Heart left ventricle (tissue), 16 donors: ENCODE measurements at regions not wholly inside any gene's neighbourhood (a gene's known extent, or its start where the extent isn't known, plus 50 kb on each side); places are given as distances from the start of the nearest gene placed in this dataset.

Experiments used
- ATAC-seq, 4 donors: fragments of 200-7000 bp; cut with Tn5 transposase; one replicate each; pipeline ENCODE4 v1.9.1; 2020 to 2022; ENCODE audit warnings: moderate library complexity in 4 of 4, mild to moderate bottlenecking in 3 of 4, moderate number of reproducible peaks in 1 of 4
- DNase-seq, 5 donors: peaks; one replicate each; pipeline ENCODE4 v3.0.0-alpha.2; 2020
- H3K27ac ChIP-seq, 12 donors: fragments of 200-600 bp; sonication (generic) in 4 of 12; one replicate each; pipeline versions ENCODE4 v1.5.0 to v1.8.0; 2016 to 2022; ENCODE audit warnings: mild to moderate bottlenecking in 2 of 12
- H3K27me3 ChIP-seq, 9 donors: fragments of 200-600 bp; sonication (generic) in 2 of 9; one replicate each; pipeline versions ENCODE4 v1.5.1 to v1.8.0; 2016 to 2022; ENCODE audit warnings: mild to moderate bottlenecking in 3 of 9
- H3K36me3 ChIP-seq, 9 donors: fragments of 200-600 bp; sonication (generic) in 2 of 9; one replicate each; pipeline versions ENCODE4 v1.5.0 to v1.8.0; 2018 to 2022; ENCODE audit warnings: mild to moderate bottlenecking in 2 of 9
- H3K4me1 ChIP-seq, 12 donors: fragments of 200-600 bp; sonication (generic) in 4 of 12; one replicate each; pipeline versions ENCODE4 v1.5.0 to v1.8.0; 2016 to 2022; ENCODE audit warnings: mild to moderate bottlenecking in 3 of 12
- H3K4me3 ChIP-seq, 12 donors: fragments of 200-600 bp; sonication (generic) in 4 of 12; one replicate each; pipeline versions ENCODE4 v1.5.0 to v1.8.0; 2017 to 2022; ENCODE audit warnings: mild to moderate bottlenecking in 9 of 12, moderate library complexity in 4 of 12
- H3K9me3 ChIP-seq, 12 donors: fragments of 200-600 bp; sonication (generic) in 4 of 12; one replicate each; pipeline versions ENCODE4 v1.5.0 to v1.8.0; 2016 to 2022; ENCODE audit warnings: mild to moderate bottlenecking in 1 of 12
- POLR2A ChIP-seq, 2 donors: fragments of 450-650 bp; IDR thresholded peaks; one replicate each; pipeline ENCODE4 v1.6.1; 2017; ENCODE audit warnings: antibody characterized with exemption in 2 of 2, mild to moderate bottlenecking in 2 of 2, moderate library complexity in 2 of 2
- WGBS, 4 donors: extraction: QIAGEN DNeasy Blood & Tissue Kit in 2 of 4; methylation state at CpG; one replicate each; pipeline versions ENCODE4 v1.1.5 to v1.1.7; 2013 to 2018; 5-methylcytosine and 5-hydroxymethylcytosine counted together
- intact Hi-C, 10 donors: fragments of 100-400 bp; cut with DNase I; formaldehyde crosslinking; loops; one replicate each; pipeline versions ENCODE4 v1.11.1 to v1.14.2; 2022
- TF ChIP-seq, protein P1 (sequence below), 12 donors: fragments of 200-600 bp; sonication (generic) in 4 of 12; IDR thresholded peaks; one replicate each; pipeline versions ENCODE4 v1.5.0 to v1.8.0; 2018 to 2022; ENCODE audit warnings: antibody characterized with exemption in 12 of 12, mild to moderate bottlenecking in 5 of 12
- donor health status: ischemic (EF 13 %, LVEDD 7.1; RV severe dilation, severe dysfunction).
- donor health status: healthy with polysubstance abuse.
- donor health status: DM: no; HTN: yes; CAD: no.
- donor health status: DM: no; HTN: no; CAD: no.
- donor health status: ischemic (EF 25% LVEDD 6.9; RV normal size, moderate dysfunction).
- donor health status: ischemic (EF 25% LVEDD 5.7; RV mildly dilated, moderate dysfunction).
- donor health status: healthy.
- donor health status: DM: yes; HTN: yes; CAD: no.
- donor health status: ischemic (EF 35%, LVEDD 5.7; RV mildly dilated, moderate dysfunction).
- donor health status: nonischemic (EF 11% LVEDD 7.7; RV severe dilation, severe dysfunction).
- donor health status: DM: yes; HTN: yes; CAD: no.
- donor health status: PGD.
- donor health status: ischemic (EF 29% LVEDD 5.4; RV normal size, mild dysfunction).
- donor health status: nonischemic (EF 23%, LVEDD 6.1; RV moderate dilation, normal function).

DNA sequence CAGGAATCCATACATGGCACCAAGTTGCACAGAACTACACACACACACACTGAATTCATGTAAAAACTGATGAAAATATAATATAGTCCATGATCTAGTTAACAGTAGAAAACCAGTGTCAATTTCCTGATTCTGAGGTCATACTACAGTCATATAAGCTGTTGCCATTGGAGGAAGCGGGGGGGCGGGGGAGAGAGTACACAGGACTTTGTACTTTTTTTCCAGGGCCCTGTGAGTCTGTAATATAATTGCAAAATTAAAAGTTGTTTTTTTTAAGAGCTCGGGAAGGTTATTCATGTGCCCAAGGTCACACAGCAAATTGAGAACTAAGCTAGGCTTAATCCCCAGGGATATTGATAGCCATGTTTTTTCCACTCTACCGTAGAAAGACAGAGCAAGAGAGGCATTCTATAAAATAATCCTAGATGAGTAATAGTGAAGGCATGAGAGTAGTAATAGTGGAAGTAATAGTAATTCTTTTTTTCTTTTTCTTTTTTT is 312.3 kb downstream of the MN1 start:
- 49 to 57% (median 53%) methylated on average over 4 of the region's 4 CpGs for WGBS, 4 donors
- intact Hi-C loops, result loop anchor here in 2 of 10 donors (5.0 kb wide), 1 partner anchor 313 kb away; the partner anchor contains the start of gene MN1 (in 2 of the 2)
- no peak for ATAC-seq

DNA sequence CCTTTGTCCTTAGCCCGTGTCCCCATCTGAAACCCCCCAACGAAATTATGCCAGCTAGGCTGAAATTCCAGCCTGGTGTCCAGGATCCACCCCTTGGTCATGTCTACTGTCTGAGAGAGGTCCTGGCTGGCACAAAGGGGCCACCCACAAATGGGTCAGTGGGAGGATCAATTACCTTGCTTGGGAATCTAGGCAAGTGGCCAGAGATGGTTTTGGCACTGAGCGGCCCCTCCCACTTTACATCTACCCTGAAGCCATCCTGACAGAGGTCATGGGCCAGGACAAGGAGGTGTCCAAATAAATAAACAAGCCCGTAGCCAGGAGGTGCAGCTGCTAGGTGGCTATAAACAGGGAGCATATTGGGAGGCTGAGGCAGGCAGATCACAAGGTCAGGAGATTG is 311.5 kb downstream of the MN1 start:
- peaks cover 0 to 17% (median 0%) of the 10 kb centered on the region in 9 donors for H3K27me3 ChIP-seq

More for the DNA sequence above, 312.3 kb downstream of the MN1 start:
- H3K36me3 ChIP-seq, result no peaks in the 10 kb centered on the region
- H3K27ac ChIP-seq, result no peak overlapping the region
- TF ChIP-seq, protein P1, sequence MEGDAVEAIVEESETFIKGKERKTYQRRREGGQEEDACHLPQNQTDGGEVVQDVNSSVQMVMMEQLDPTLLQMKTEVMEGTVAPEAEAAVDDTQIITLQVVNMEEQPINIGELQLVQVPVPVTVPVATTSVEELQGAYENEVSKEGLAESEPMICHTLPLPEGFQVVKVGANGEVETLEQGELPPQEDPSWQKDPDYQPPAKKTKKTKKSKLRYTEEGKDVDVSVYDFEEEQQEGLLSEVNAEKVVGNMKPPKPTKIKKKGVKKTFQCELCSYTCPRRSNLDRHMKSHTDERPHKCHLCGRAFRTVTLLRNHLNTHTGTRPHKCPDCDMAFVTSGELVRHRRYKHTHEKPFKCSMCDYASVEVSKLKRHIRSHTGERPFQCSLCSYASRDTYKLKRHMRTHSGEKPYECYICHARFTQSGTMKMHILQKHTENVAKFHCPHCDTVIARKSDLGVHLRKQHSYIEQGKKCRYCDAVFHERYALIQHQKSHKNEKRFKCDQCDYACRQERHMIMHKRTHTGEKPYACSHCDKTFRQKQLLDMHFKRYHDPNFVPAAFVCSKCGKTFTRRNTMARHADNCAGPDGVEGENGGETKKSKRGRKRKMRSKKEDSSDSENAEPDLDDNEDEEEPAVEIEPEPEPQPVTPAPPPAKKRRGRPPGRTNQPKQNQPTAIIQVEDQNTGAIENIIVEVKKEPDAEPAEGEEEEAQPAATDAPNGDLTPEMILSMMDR (IDR thresholded peaks at IDR 0.05), result no peak
- TF ChIP-seq POLR2A (IDR thresholded peaks at IDR 0.05), result no peak
- H3K4me3 ChIP-seq, result no peak overlapping the region
- H3K9me3 ChIP-seq, result peaks cover 0 to 9% (median 0%) of the 10 kb centered on the region in 12 donors
- peaks cover 0 to 15% (median 0%) of the 10 kb centered on the region in 9 donors for H3K27me3 ChIP-seq
- DNase-seq, result no peak
- peaks cover 0 to 7% (median 0%) of the 10 kb centered on the region in 12 donors for H3K4me1 ChIP-seq

DNA sequence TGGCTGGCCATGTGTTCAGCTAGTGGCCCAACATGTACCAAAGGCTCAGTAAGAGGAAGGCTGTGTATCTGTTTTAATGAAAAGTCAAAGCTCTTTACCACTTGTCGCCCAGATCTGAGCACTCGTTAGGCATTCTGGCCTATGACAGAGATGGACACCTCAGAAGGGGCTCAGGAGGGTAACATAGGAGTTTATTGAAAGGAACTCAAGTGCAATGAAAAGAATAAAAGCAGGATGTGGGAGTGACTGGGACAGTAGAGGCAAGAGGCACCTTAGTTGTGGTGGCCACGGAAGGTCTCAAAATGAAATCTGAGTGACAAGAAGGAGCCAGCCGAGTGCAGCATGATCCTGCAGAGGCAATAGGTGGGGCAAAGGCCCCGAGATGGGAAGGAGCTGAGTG is 309.7 kb downstream of the MN1 start:
- intact Hi-C loops, result no loop called here
- DNase-seq (no peak), ATAC-seq (no peak)
- peaks cover 0 to 9% (median 0%) of the 10 kb centered on the region in 9 donors for H3K27me3 ChIP-seq
- H3K4me1 ChIP-seq, result peaks cover 0 to 7% (median 0%) of the 10 kb centered on the region in 12 donors
- no peaks in the 10 kb centered on the region for H3K36me3 ChIP-seq
- H3K9me3 ChIP-seq, result peaks cover 0 to 9% (median 0%) of the 10 kb centered on the region in 12 donors
- H3K27ac ChIP-seq, result no peak overlapping the region
- no peak overlapping the region for H3K4me3 ChIP-seq
- WGBS, 4 donors, result 86 to 94% (median 91%) methylated on average over 5 of the region's 5 CpGs
- no peak for TF ChIP-seq POLR2A (IDR thresholded peaks at IDR 0.05)
- TF ChIP-seq, protein P1 (IDR thresholded peaks at IDR 0.05), result no peak

More for the DNA sequence above, 311.5 kb downstream of the MN1 start:
- intact Hi-C loops, result no loop called here
- no peak for ATAC-seq
- H3K4me3 ChIP-seq, result no peak overlapping the region
- WGBS, 4 donors, result 90 to 93% (median 92%) methylated on average over 4 of the region's 4 CpGs
- DNase-seq, result no peak
- H3K4me1 ChIP-seq, result peaks cover 0 to 7% (median 0%) of the 10 kb centered on the region in 12 donors
- no peak for TF ChIP-seq POLR2A (IDR thresholded peaks at IDR 0.05)
- TF ChIP-seq, protein P1 (IDR thresholded peaks at IDR 0.05), result no peak
- no peak overlapping the region for H3K27ac ChIP-seq
- H3K9me3 ChIP-seq, result peaks cover 0 to 9% (median 0%) of the 10 kb centered on the region in 12 donors
- no peaks in the 10 kb centered on the region for H3K36me3 ChIP-seq

DNA sequence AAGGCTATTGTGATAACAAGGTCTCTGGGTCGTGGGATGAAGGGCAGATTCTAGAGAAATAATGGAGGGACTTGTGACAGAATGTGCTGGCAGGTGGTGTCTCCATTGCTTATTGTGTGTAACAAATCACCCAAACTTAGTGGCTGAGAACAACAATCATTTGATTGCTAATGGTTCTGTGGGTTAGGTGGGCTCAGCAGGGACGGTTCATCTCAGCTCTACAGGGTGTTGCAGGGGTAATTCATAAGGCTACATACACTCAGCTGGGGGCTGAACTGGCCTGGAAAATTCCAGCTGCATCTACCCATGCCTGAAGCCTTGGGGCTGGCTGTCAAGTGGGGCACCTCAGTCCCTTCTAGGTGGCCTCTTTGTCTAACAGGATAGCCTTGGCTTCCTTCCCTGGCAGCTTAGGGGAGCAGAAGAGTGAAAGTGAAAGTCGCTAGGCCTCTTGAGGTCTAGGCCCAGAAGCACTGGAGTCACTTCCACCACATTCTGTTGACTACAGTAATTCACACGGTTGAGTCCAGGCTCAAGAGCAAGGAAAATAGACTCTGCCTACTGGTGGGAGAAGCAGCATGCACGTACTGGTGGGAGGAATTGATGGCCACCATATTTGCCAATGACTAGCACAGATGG is 308.9 kb downstream of the MN1 start:
- intact Hi-C loops, result no loop called here
- H3K9me3 ChIP-seq, result peaks cover 0 to 9% (median 0%) of the 10 kb centered on the region in 12 donors
- peaks cover 0 to 7% (median 0%) of the 10 kb centered on the region in 12 donors for H3K4me1 ChIP-seq
- no peak for TF ChIP-seq POLR2A (IDR thresholded peaks at IDR 0.05)
- TF ChIP-seq, protein P1 (IDR thresholded peaks at IDR 0.05), result no peak
- H3K27me3 ChIP-seq, result peaks cover 0 to 9% (median 0%) of the 10 kb centered on the region in 9 donors
- 77 to 91% (median 80%) methylated on average over 5 of the region's 5 CpGs for WGBS, 4 donors
- no peak overlapping the region for H3K4me3 ChIP-seq
- H3K27ac ChIP-seq, result no peak overlapping the region
- no peaks in the 10 kb centered on the region for H3K36me3 ChIP-seq
- ATAC-seq (no peak), DNase-seq (no peak)
